ENCODE measurements at regions not wholly inside any gene's neighbourhood (a gene's known extent, or its start where the extent isn't known, plus 50 kb on each side); places are given as distances from the start of the nearest gene placed in this dataset.

- no peak for TF ChIP-seq USF1 (IDR thresholded peaks at IDR 0.05)
- TF ChIP-seq EP300 (IDR thresholded peaks at IDR 0.05; ENCODE audit: borderline replicate concordance), result no peak
- TF ChIP-seq, protein P1, sequence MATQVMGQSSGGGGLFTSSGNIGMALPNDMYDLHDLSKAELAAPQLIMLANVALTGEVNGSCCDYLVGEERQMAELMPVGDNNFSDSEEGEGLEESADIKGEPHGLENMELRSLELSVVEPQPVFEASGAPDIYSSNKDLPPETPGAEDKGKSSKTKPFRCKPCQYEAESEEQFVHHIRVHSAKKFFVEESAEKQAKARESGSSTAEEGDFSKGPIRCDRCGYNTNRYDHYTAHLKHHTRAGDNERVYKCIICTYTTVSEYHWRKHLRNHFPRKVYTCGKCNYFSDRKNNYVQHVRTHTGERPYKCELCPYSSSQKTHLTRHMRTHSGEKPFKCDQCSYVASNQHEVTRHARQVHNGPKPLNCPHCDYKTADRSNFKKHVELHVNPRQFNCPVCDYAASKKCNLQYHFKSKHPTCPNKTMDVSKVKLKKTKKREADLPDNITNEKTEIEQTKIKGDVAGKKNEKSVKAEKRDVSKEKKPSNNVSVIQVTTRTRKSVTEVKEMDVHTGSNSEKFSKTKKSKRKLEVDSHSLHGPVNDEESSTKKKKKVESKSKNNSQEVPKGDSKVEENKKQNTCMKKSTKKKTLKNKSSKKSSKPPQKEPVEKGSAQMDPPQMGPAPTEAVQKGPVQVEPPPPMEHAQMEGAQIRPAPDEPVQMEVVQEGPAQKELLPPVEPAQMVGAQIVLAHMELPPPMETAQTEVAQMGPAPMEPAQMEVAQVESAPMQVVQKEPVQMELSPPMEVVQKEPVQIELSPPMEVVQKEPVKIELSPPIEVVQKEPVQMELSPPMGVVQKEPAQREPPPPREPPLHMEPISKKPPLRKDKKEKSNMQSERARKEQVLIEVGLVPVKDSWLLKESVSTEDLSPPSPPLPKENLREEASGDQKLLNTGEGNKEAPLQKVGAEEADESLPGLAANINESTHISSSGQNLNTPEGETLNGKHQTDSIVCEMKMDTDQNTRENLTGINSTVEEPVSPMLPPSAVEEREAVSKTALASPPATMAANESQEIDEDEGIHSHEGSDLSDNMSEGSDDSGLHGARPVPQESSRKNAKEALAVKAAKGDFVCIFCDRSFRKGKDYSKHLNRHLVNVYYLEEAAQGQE (IDR thresholded peaks at IDR 0.05; ENCODE audit: low read depth), result no peak
- no peak for TF ChIP-seq CEBPB (IDR thresholded peaks at IDR 0.05)
- no peak for TF ChIP-seq TAF1 (IDR thresholded peaks at IDR 0.05; ENCODE audit: low read depth)
- no peak for TF ChIP-seq FOXM1 (IDR thresholded peaks at IDR 0.05; ENCODE audit: borderline replicate concordance, low read depth)
- no peak for TF ChIP-seq RAD21 (IDR thresholded peaks at IDR 0.05; ENCODE audit: low read depth)
- TF ChIP-seq MAX (IDR thresholded peaks at IDR 0.05), result no peak
- TF ChIP-seq YY1 (IDR thresholded peaks at IDR 0.05; ENCODE audit: low read depth), result no peak
- TF ChIP-seq EGR1 (IDR thresholded peaks at IDR 0.05), result no peak
These were observed 198.2 kb upstream of the ID4 start for GRCh38 chr6:19638931-19639330.
